GM19351 (cell line): ENCODE measurements at regions not wholly inside any gene's neighbourhood (a gene's known extent, or its start where the extent isn't known, plus 50 kb on each side); places are given as distances from the start of the nearest gene placed in this dataset.
"Not testable (repeated sequence)": the region's sequence is repeated elsewhere in the genome, so short reads cannot be mapped to it uniquely, and the experiment has no call there.

Experiments
- ATAC-seq: cut with Tn5 transposase; IDR thresholded peaks from one replicate; pipeline ENCODE4 v1.9.1; 2021; ENCODE audit warnings: mild to moderate bottlenecking, moderate library complexity; ENCODE audit not compliant: unreplicated experiment

DNA sequence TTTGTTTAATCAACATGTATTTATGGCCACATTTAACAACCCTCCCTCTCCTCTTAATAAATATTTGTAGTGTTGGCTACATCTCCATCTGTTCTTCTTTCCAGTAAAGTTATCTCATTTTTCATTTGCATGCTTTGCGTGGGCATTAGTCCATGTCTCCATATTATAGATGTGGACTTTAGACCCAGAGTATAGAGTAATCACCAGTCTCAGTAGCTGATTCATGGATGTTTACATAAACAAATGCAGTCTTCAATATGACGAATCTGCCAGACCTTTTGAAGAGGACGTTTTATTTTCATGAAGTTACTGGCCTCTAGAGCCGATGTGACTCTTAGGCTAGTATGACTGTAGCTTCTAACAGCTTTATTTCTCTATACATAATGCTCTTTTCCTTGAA lies 1546.2 kb downstream of the OLFM4 start:
- no peak for ATAC-seq

DNA sequence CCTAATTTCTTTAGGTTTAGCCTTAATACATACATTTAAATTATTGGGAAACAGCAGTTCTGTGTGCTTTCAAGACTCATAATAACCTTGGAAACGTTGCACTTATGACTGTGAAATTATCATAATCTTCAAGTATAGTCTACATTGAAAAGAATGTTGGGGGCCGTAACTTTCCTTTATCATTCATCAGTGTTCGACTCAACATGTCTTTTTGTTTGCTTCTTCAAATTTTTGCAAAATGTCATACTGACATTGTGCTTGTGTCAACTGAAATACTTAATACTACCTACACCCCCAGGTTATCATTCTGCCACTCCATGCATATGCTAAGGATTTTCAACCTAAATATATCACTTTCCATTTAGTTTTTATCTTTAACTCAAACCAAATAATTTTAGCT lies 1562.9 kb downstream of the OLFM4 start:
- no peak for ATAC-seq

DNA sequence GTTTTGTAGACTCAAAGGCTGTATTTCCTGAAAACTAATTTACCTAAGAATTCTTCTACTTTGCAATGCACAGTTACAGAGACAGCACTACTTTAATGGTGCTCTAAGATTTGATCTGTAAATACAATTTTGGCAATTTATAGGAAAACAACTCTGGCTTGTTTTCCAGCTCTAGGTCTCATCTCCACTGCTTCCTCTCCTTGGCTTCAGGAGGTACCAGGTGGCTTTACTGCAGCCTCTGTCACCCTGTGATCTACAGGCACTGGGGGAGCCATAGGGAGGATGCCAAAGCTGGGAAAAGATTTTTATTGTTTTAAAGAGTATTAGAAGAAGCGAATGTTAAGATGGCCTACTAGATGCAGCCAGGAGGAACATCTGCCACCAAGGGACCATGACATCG lies 1563.6 kb downstream of the OLFM4 start:
- ATAC-seq: no peak

DNA sequence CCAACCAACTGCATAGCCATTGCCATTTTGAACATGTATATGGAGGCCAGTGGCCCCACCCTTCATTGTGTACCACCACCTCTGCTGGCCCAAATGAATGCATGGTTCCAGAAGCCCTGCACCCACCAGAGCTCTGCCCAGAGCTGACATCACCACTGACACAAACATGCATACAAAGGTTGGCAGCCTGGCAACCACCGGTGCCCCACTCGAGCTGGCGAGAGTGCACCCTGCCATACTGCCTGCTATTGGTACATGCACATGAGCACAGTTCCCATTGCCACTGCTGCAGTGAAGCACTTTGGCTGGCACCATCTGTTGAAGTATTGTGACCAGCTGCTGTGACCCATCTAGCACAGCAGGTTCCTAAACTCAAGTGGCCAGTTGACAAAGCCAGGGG lies 1564.9 kb downstream of the OLFM4 start:
- ATAC-seq: no peak

DNA sequence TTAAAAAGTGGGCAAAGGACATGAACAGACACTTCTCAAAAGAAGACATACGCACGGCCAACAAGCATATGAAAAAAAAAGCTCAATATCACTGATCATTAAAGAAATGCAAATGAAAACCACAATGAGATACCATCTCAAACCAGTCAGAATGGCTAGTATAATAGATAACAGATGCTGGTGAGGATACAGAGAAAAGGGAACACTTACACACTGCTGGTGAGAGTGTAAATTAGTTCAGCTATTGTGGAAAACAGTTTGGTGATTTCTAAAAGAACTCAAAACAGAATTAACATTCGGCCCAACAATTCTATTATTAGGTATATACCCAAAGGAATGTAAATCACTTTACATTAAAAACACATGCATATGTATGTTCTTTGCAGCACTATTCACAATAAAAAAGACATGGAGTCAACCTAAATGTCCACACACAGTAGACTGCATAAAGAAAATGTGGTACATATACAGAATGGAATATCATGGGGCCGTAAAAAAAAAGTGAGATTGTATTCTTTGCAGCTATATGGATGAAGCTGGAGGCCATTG lies 1569.0 kb downstream of the OLFM4 start:
- no peak for ATAC-seq

DNA sequence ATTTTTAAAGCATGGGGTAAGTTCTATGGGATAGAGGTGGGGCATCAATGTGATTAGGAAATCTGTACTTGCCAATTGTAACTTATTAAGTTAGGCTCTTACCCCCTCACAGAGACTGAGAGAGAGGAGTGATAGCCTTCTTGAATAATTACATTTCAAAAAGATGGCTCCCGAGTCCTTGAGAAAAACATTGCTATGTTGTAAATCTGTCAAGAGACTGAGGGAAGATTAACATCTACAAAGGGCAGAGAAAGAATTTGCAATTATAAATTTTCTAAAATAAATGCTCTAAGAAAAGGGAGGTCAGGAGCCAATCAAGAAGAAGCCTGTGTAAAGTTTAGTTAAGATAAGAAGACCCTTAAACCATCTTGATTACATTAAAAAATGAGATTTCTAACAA lies 1570.8 kb downstream of the OLFM4 start:
- ATAC-seq: no peak

DNA sequence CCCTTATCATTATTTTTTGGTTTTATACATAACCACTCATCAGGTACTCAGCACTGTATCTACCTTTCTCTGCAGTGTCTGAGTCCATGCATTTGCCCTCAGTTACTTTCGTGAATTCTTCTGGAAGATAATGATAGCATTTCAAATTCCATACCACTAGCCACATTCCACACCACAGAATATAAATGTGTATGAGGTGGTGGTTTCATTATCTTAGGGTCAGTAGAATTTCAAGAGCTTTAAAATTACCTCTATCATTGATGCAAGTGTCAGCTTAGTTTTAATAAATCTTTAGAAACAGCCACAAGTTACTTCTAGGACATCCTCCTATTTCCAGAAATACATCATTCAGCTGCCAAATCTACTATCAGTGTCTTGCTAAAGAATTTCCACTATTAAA lies 1578.3 kb downstream of the OLFM4 start:
- ATAC-seq: no peak

DNA sequence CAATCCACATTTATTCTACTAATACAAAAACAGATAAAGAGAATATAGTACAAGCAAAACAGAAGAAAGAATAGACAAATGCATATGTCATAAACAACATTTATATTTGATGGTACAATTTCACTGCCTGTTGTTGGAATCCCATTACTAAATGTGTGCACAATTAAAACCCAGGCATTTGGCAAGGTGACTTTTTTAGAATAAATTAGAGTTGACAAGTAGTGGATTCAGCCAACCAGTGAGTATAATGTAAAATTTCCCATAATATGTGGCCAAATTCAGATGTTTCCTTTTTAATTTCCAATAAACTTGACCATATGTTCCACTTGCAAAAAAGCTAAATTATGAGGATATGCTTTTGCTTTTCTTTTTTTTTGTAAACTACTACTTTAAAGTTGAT lies 1578.8 kb downstream of the OLFM4 start:
- ATAC-seq: no peak

DNA sequence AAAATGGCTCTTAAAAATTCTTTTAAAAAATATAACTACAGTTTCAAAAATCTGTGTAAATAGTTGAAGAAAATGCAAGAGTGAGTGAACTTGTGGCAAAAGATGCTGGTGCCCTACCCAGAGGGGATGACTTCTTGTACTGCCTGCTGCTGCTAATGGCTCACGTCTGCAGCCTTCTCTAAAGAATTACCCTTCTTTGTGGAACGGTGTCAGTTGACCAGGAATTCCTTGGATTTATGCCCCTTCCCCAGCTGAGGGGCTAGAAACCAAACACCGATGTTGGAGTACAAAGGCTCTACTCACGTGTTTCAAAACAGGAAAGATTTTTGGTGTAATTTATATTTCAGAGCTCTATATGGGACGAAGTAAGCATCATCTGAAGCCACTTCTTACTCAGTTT lies 1582.8 kb downstream of the OLFM4 start:
- no peak for ATAC-seq

DNA sequence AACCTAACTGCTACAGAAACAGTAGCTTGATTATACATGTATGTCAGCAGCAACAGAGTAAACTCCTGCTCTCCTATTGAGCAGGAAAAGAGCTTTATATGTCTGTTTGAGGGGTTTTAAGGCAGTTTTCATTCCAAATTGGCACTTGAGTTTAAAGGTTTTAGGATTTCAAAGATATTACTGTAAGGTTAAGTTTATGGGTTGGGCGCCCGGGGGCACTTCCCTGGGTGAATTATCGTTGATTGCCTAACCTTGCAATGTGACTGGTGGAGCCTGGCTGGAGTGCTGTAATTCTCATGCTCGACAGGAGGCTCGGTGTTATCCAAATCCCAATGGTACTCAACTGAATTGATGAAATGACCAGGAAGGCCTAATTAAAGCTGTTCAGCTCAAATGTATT lies 1586.1 kb downstream of the OLFM4 start:
- ATAC-seq: no peak

DNA sequence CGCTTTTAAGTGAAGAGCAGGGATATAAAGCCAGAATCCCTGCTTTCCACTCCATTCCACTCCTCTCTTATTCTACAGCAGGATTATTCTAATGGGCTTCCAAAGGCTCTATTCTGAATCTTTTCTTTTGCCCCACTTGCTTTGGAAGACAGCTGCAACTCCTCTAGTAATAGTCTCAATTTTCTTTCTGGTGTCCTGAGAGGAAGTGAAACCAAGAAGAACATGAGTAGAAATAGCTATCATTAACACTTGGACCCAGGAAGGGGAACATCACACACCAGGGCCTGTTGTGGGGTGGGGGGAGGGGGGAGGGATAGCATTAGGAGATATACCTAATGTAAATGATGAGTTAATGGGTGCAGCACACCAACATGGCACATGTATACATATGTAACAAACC lies 1597.9 kb downstream of the OLFM4 start:
- ATAC-seq: not testable (repeated sequence)

DNA sequence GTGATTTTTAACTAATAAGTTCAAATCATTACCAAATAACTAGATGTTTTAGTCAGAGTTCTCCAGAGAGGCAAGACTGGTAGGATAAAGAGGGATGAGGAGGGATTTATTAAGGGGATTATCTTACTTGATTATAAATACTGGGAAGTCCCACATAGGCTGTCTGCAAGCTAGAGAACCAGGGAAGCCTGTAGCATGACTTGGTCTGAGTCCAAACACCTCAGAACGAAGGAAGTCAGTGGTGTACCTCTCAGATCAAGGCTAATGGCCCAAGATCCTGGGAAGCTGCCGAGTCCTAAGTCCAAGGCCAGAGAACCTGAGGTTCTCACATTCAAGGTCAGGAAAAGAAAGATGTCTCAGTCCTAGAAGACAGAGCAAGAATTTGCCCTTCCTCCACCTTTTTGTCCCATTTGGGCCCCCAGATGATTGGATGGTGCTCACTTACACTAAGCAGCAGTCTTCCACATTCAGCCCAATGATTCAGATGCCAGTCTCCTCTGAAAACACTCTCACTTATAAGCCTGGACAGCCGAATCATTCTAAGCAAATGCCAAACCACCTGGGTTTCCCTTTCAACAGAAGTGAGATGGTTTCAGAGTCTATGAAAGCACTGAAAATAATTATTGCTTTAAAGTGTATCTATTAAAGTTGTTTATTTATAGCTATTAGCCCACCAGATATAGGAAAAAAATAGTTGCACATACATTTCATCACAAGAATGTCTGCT lies 1599.2 kb downstream of the OLFM4 start:
- no peak for ATAC-seq

DNA sequence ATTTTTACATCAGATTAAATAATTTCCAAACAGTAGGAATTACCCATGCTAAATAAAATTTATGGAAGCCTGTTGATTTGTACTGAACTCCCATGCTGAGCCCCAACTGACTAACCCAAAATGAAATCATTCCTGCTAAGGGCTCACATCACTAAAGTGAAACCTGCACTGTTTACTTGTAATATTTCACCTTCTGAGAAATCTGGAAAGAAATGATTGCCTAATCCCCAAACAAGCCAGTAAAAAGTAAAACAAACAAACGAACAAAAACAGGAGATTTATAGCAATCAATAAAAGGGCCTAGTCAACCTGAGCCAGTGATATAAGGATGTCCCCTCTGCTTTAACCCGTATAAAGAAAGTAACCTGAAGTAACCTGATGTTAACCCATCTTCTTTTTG lies 1599.8 kb downstream of the OLFM4 start:
- ATAC-seq: no peak

DNA sequence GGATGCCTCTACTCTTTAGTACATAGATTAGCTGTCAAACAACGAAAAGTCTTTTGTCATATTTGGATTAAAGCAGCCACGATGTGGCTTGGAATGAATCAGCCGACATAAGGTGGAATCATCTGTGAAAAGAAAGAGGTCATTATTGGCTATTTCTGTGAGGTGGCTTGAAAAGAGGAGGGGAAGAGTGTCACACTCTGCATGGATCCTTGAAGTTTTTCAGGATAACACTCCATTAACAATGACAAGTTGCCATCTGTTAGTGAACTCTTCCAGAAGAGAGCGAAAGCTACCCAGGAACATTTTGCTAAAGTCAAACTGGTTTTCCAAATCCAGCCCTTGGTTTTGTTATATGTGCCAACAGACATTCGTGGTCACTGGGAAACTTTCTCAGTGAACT lies 1604.8 kb downstream of the OLFM4 start:
- ATAC-seq: no peak

DNA sequence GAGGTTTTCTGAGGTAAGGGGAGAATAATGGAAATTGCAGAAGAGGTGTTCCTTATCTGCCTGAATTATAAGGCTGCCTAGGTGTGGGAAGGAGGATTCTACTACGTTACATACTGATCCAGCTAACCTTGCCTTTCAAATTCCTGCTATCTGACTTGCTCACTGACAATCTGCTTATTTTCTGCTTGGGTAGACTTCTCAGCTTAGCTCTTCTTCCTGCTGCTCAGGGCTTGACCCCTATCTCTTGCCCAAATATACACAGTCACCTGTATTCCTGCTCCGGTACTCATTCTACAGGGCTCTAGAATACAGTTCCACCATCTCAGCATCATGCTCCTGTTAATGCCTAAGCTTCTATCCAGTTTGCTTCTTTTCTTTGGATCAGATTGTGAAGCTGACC lies 1607.6 kb downstream of the OLFM4 start:
- ATAC-seq: no peak

DNA sequence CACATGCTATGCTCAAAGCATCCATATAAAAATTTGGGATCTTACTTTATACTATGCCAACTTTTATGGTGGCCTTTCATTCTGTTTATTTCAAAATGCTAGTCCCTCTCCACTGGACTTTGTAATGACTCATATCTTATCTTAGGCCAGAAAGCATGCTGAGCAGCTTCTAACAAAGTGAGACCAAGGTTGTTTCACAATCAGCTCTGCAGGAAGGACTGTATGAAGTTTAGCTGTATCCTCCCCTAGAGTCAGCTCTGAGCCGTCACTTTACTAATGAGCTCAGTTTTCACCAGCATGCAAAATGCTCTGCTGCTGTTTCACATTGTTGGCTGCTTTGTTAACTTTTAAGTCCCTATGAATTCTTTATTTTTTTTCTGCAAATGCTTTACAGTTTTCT lies 1608.8 kb downstream of the OLFM4 start:
- ATAC-seq: no peak

DNA sequence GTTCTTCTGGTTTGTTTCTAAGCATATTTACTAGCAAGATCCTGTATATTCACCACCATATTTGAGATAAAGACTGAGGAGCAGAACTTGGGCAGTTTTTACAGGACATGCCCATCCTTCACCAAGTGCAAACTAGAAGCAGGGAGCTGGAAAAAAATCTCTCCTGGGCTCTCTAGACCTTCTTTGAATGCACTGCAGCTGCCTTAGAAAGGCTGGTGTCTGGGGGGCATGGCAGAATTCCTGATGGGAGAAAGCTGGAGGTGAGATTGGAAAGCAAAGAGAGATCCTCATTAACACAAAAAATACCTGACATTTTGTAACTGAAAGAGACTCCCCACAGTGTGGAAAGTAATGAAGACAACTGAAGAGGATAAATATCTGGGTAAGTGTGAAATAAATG lies 1612.1 kb downstream of the OLFM4 start:
- ATAC-seq: no peak

DNA sequence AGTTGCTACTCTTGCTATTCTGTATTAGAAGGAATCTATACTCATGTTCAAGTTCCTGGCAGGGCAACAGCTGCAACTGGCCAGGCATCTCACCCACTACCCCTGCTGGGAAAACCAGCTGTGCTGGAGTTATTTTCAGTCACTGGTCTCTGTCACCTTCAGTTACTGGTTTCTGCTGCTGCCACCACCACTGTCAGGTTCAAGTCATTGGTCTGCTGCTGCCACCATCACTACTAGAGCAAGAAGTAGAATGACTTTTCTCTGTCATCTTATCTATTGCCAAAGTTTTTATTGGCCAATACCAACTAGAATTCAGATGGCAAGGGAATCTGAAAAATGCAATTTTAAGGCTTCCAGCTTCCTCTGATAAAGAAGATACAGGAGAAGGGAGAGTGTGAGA lies 1615.2 kb downstream of the OLFM4 start:
- no peak for ATAC-seq

DNA sequence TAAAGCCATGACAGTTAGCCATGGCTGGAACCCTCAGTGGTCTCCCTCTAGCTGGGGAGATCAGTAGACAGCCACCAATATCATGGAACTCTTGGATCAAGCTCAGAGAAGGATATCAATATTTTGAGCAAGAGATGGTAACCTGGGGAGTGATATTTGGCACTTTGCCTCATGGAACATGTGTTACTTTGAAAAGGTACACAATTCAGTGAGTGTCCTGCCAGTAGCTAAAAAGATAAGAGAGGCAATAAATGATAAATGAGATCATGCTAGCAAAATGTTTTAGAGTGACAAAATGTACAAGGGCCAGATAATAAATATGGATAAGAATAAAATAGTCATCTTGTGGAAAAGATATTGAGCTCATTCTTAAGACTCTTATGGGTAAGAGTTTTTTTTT lies 1618.7 kb downstream of the OLFM4 start:
- no peak for ATAC-seq

DNA sequence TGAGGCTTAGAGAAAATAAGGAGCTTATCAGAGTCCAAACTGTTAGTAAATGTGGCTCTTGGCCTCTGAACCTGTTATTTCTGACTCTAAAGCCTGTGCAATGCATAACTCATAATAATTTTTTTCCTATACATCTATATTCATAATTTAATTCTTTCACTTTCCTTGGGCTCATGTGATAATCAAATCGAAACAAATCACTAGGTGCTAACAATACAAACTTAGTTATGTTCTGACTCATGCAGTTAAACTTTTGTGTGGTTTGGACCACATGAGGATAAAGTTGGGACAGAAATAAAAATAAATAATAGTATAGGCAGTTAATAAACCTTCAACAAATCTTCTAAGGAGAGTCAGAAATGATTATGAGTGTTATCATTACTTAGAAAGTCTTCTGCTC lies 1629.0 kb downstream of the OLFM4 start:
- ATAC-seq: no peak

DNA sequence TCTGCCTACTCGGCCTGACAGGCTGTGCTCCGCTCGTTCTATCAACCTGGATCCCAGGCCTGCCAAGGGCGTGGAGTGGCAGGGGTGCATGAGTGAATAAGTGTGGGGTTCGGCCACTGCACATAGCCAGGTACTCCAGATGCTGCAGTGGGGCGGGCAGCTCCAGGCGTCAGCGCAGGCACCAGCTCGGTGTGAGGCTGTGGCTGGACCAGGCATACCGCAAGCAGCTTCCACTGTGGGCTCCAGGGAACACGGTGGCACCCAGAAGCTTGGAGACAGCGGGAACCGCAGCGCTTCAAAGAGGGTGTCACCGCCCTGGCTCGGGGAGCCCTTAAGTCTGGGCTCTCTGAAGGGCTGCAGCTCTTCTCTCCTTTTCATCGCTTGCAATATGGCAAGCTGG lies 1630.2 kb downstream of the OLFM4 start:
- ATAC-seq: no peak

DNA sequence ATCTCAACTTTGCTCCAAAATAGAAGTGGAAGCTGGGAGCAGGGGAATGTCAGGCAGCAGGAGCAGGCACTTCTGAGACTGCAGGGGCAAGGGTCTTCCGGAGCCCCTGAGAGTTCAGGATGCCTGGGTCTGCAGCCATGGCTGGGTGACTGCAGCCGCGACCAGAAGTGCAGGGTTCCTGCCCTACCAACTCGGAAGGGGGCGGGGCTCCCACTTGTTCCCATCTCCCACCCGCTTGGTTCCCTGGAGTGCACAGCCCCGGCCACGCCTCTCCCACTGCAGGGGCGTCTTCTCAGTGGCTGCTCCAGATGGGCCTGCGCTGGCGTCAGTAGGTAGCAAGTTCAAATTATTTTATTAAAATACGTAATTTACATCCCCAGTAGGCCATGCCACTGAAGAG lies 1631.7 kb downstream of the OLFM4 start:
- ATAC-seq: no peak

DNA sequence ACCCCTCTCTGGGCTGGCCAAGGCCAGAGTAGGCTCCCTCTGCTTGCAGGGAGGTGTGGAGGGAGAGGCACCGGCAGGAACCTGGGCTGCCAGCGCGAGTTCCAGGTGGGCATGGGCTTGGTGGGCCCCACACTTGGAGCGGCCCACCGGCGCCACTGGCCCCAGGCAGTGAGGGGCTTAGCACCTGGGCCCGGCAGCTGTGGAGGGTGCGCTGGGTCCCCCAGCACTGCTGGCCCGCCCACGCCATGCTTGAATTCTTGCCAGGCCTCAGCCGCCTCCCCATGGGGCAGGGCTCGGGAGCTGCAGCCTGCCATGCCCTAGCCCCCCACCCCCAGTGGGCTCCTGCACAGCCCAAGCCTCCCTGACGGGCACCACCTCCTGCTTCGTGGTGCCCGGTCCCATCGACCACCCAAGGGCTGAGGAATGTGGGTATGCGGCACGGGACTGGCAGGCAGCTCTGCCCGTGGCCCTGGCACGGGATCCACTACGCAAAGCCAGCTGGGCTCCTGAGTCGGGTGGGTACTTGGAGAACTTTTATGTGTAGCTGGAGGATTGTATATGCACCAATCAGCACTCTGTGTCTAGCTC lies 1648.0 kb downstream of the OLFM4 start:
- no peak for ATAC-seq
